ENCODE measurements at regions not wholly inside any gene's neighbourhood (a gene's known extent, or its start where the extent isn't known, plus 50 kb on each side); places are given as distances from the start of the nearest gene placed in this dataset.
"Not testable (repeated sequence)": the region's sequence is repeated elsewhere in the genome, so short reads cannot be mapped to it uniquely, and the experiment has no call there.

- not testable (repeated sequence) for TF ChIP-seq EZH2 (IDR thresholded peaks at IDR 0.05; ENCODE audit: borderline replicate concordance, low read depth, low read length, severe bottlenecking); CTCF (IDR thresholded peaks at IDR 0.05; ENCODE audit: extremely low read depth in 1 of 2, insufficient read depth in 1 of 2, low read depth in 1 of 2, low read length in 2 of 2); JUN (IDR thresholded peaks at IDR 0.05; ENCODE audit: borderline replicate concordance, insufficient read depth, insufficient read length, low read depth); POLR2A (IDR thresholded peaks at IDR 0.05; ENCODE audit: low read depth, low read length); POLR2AphosphoS5 (IDR thresholded peaks at IDR 0.05; ENCODE audit: insufficient read depth, low read depth, low read length)
These were observed 109.7 kb upstream of the NEDD4L start for GRCh38 chr18:57934375-57934774.

All from endothelial cell of umbilical vein (primary cell).